ENCODE measurements at regions not wholly inside any gene's neighbourhood (a gene's known extent, or its start where the extent isn't known, plus 50 kb on each side); places are given as distances from the start of the nearest gene placed in this dataset.
"Not testable (repeated sequence)": the region's sequence is repeated elsewhere in the genome, so short reads cannot be mapped to it uniquely, and the experiment has no call there.

DNA sequence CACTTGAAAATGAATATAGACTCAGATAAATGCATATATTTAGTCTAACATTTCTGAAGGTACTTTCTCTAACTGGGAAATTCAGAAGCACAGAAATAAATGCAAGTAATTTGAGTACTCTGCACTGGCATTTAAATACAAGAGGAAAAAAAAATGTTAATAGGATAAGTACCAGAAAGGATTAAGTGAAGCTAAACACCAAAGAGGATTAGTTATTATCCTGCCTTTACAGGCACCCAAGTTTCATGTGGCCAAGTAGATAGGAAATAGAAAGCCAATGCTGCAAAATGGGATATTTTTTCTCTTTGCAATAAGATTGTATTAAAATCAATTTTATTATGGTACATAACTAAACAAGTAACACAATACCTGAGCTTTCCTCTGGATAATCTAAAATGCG is 762.5 kb downstream of the PCDH7 start:
- intact Hi-C loops (cut with micrococcal nuclease): no loop called here
- ATAC-seq (ENCODE audit: low read depth) (no peak), DNase-seq (no peak)
- no peak overlapping the region for H3K27ac Mint-ChIP-seq
- no peaks in the 10 kb centered on the region for H3K4me1 Mint-ChIP-seq
- H3K27me3 Mint-ChIP-seq: no peaks in the 10 kb centered on the region
- TF ChIP-seq CTCF (IDR thresholded peaks at IDR 0.05): no peak
- no peaks in the 10 kb centered on the region for H3K36me3 Mint-ChIP-seq (ENCODE audit: low read depth)
- ChIA-PET POLR2A (no interaction called here), CTCF (no interaction called here)
- no peaks in the 10 kb centered on the region for H3K9me3 Mint-ChIP-seq
- no peak overlapping the region for H3K4me3 Mint-ChIP-seq

DNA sequence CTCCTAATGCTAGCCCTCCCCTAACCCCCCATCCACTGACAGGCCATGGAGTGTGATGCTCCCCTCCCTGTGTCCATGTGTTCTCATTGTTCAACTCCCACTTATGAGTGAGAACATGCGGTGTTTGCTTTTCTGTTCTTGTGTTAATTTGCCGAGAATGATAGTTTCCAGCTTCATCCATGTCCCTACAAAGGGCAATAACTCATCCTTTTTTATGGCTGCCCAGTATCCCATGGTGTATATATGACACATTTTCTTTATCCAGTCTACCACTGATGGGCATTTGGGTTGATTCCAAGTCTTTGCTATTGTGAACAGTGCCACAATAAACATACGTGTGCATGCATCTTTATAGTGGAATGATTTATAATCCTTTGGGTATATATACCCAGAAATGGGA is 779.0 kb downstream of the PCDH7 start:
- H3K27ac Mint-ChIP-seq; H3K9me3 Mint-ChIP-seq; H3K36me3 Mint-ChIP-seq (ENCODE audit: low read depth); DNase-seq; H3K27me3 Mint-ChIP-seq; H3K4me1 Mint-ChIP-seq; intact Hi-C loops (cut with micrococcal nuclease); CTCF ChIA-PET; H3K4me3 Mint-ChIP-seq; POLR2A ChIA-PET; ATAC-seq (ENCODE audit: low read depth): not testable (repeated sequence)

DNA sequence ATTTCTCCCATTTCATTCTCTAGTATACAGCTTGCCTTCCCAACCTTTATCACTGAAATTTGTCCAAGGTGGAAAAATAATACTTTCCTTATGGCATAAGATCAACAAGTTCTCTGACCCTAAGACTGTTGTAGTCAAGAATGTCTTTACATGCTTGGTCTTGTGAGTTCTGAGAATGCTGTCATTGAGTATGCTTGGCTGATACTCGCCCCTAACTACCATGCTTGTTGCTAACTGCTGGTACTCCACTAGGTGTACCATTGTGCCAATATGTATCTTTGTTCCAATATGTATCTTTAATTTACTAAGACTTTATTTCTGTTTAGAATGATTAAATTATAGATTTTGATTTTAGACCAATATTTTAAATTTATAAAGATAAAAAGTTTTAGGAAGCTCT is 796.4 kb downstream of the PCDH7 start:
- Mint-ChIP-seq H3K4me3 (no peak overlapping the region), H3K27ac (no peak overlapping the region), H3K27me3 (no peaks in the 10 kb centered on the region), H3K4me1 (no peaks in the 10 kb centered on the region), H3K9me3 (peaks cover 5% of the 10 kb centered on the region), H3K36me3 (ENCODE audit: low read depth) (no peaks in the 10 kb centered on the region)
- TF ChIP-seq CTCF (IDR thresholded peaks at IDR 0.05): no peak
- intact Hi-C loops (cut with micrococcal nuclease): no loop called here
- ATAC-seq (ENCODE audit: low read depth): no peak
- DNase-seq: no peak
- CTCF ChIA-PET: no interaction called here
- POLR2A ChIA-PET: no interaction called here

GRCh38 chr4:31518796-31519250 is 798.7 kb downstream of the PCDH7 start:
- Mint-ChIP-seq H3K4me1 (no peaks in the 10 kb centered on the region), H3K27ac (no peak overlapping the region), H3K27me3 (no peaks in the 10 kb centered on the region), H3K36me3 (ENCODE audit: low read depth) (no peaks in the 10 kb centered on the region), H3K9me3 (peaks cover 5% of the 10 kb centered on the region), H3K4me3 (no peak overlapping the region)
- ChIA-PET POLR2A (no interaction called here), CTCF (no interaction called here)
- no peak for TF ChIP-seq CTCF (IDR thresholded peaks at IDR 0.05)
- no peak for DNase-seq
- no peak for ATAC-seq (ENCODE audit: low read depth)
- intact Hi-C loops (cut with micrococcal nuclease): no loop called here

DNA sequence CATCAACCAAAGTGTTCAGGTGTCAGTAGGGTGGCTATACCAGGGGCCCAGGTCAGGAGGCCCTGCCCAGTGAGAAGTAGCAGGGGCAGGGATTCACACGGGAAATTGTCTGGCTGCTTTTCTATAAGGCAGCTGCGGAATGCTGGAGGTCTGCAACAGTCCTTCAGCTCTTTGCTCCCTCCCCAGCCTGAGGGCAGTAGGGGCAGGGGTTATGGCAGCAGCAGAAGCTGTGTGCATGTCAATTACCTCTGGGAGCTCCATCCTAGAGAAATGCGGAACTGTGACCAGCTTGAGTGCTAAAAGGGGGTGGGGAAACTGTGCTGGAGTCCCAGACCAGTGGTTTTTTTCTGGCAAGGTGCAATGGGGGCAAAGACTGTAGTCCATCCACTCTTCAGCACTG is 810.4 kb downstream of the PCDH7 start:
- ChIA-PET POLR2A (no interaction called here), CTCF (no interaction called here)
- Mint-ChIP-seq H3K4me3 (no peak overlapping the region), H3K4me1 (no peaks in the 10 kb centered on the region), H3K36me3 (ENCODE audit: low read depth) (no peaks in the 10 kb centered on the region), H3K9me3 (peaks cover 7% of the 10 kb centered on the region), H3K27ac (no peak overlapping the region), H3K27me3 (no peaks in the 10 kb centered on the region)
- ATAC-seq (ENCODE audit: low read depth) (no peak), DNase-seq (no peak)
- intact Hi-C loops (cut with micrococcal nuclease): no loop called here
- TF ChIP-seq CTCF (IDR thresholded peaks at IDR 0.05): no peak

GRCh38 chr4:31538877-31539276 is 818.7 kb downstream of the PCDH7 start:
- Mint-ChIP-seq H3K9me3 (peaks cover 5% of the 10 kb centered on the region), H3K27me3 (no peaks in the 10 kb centered on the region), H3K4me3 (no peak overlapping the region), H3K36me3 (ENCODE audit: low read depth) (no peaks in the 10 kb centered on the region), H3K27ac (no peak overlapping the region), H3K4me1 (no peaks in the 10 kb centered on the region)
- intact Hi-C loops (cut with micrococcal nuclease): no loop called here
- ChIA-PET POLR2A (no interaction called here), CTCF (no interaction called here)
- ATAC-seq (ENCODE audit: low read depth): no peak
- no peak for TF ChIP-seq CTCF (IDR thresholded peaks at IDR 0.05)
- DNase-seq: no peak

Data from activated B cell treated with CpG ODN at 0.5 μM for 24 hours (primary cell).